DND-41 (cell line): ENCODE measurements at regions not wholly inside any gene's neighbourhood (a gene's known extent, or its start where the extent isn't known, plus 50 kb on each side); places are given as distances from the start of the nearest gene placed in this dataset.

ENCODE experiments used
- EZH2 ChIP-seq: IDR thresholded peaks from 3 replicates; pipeline ENCODE4 v1.6.1; 2012; ENCODE audit warnings: borderline replicate concordance, low read depth, mild to moderate bottlenecking, moderate library complexity, low read length, inconsistent platforms; ENCODE audit not compliant: severe bottlenecking
- TF ChIP-seq, protein P1 (sequence below): IDR thresholded peaks from 2 replicates; pipeline ENCODE4 v1.5.1; 2012; ENCODE audit warnings: borderline replicate concordance, low read length, moderate library complexity, mild to moderate bottlenecking; ENCODE audit not compliant: poor library complexity, severe bottlenecking; ENCODE audit errors: extremely low read depth

GRCh38 chr3:164465172-164465571 lies 613.1 kb downstream of the SI start:
- TF ChIP-seq, protein P1, sequence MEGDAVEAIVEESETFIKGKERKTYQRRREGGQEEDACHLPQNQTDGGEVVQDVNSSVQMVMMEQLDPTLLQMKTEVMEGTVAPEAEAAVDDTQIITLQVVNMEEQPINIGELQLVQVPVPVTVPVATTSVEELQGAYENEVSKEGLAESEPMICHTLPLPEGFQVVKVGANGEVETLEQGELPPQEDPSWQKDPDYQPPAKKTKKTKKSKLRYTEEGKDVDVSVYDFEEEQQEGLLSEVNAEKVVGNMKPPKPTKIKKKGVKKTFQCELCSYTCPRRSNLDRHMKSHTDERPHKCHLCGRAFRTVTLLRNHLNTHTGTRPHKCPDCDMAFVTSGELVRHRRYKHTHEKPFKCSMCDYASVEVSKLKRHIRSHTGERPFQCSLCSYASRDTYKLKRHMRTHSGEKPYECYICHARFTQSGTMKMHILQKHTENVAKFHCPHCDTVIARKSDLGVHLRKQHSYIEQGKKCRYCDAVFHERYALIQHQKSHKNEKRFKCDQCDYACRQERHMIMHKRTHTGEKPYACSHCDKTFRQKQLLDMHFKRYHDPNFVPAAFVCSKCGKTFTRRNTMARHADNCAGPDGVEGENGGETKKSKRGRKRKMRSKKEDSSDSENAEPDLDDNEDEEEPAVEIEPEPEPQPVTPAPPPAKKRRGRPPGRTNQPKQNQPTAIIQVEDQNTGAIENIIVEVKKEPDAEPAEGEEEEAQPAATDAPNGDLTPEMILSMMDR, result no peak
- TF ChIP-seq EZH2, result no peak
